CD4-positive, alpha-beta T cell treated with Interleukin-17A for 4 hours (primary cell): ENCODE measurements at regions not wholly inside any gene's neighbourhood (a gene's known extent, or its start where the extent isn't known, plus 50 kb on each side); places are given as distances from the start of the nearest gene placed in this dataset.
A peak's percentile ranks its signal among the peaks of the same experiment; 100 is the strongest.

Source experiments
- DNase-seq: peaks from one replicate; pipeline ENCODE4 v3.0.0-alpha.2; 2020; ENCODE audit warnings: mixed read lengths

- peak; percentile 63 for DNase-seq
Measured at GRCh38 chr14:32254952-32255679, 52.0 kb upstream of the RNU6-8 start.

- no peak for DNase-seq
Measured at GRCh38 chr14:32255789-32256188, 52.7 kb upstream of the RNU6-8 start.

GRCh38 chr14:32256576-32256975, 53.5 kb upstream of the RNU6-8 start:
- DNase-seq: no peak

GRCh38 chr14:32258336-32258993, 55.4 kb upstream of the RNU6-8 start:
- no peak for DNase-seq

GRCh38 chr14:32259368-32260013, 56.4 kb upstream of the RNU6-8 start:
- no peak for DNase-seq

- DNase-seq: no peak
Measured at GRCh38 chr14:32263939-32264567, 61.0 kb upstream of the RNU6-8 start.

- DNase-seq: no peak
Measured at GRCh38 chr14:32265584-32265983, 62.5 kb upstream of the RNU6-8 start.

GRCh38 chr14:32277998-32278397, 51.1 kb upstream of the AKAP6 start:
- no peak for DNase-seq
